Stomach (tissue), 4 donors: ENCODE measurements at regions not wholly inside any gene's neighbourhood (a gene's known extent, or its start where the extent isn't known, plus 50 kb on each side); places are given as distances from the start of the nearest gene placed in this dataset.

Experiments
- CTCF ChIP-seq, 7 experiments: fragments of 450-650 bp in 4 of 7; fragments of 200-600 bp in 3 of 7; sonication (generic) in 3 of 7; IDR thresholded peaks; one replicate each; pipeline ENCODE4 v1.5.1; 2016 to 2019; ENCODE audit warnings: antibody characterized with exemption in 7 of 7, control low read depth in 2 of 7, mild to moderate bottlenecking in 1 of 7
- EP300 ChIP-seq: sonication (generic); formaldehyde crosslinking; IDR thresholded peaks from one replicate; pipeline ENCODE4 v1.6.1; 2017; ENCODE audit warnings: antibody characterized with exemption
- POLR2A ChIP-seq, 4 donors: fragments of 450-650 bp; IDR thresholded peaks; one replicate each; pipeline ENCODE4 v1.6.1; 2016; ENCODE audit warnings: antibody characterized with exemption in 4 of 4, control low read depth in 2 of 4, mild to moderate bottlenecking in 1 of 4, moderate library complexity in 1 of 4

DNA sequence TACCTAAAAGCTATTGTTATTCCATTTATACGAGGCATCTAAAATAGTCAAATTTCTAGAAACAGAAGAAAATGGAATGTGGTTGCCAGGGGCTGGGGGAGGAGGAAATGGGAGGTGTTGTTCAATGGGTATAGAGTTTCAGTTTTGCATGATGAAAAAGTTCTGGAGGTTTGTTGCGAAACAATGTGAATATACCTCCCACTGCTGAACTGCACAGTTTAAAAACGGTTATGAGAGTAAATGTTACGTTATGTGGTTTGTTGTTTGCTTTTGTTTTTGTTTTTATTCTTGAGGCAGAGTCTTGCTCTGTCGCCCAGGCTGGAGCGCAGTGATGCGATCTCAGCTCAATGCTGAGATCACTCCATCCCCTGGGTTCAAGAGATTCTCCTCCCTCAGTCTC is 64.9 kb upstream of the NRBF2 start:
- TF ChIP-seq CTCF (IDR thresholded peaks at IDR 0.05) (no peak), POLR2A (IDR thresholded peaks at IDR 0.05) (no peak), EP300 (no peak)
